K562 (cell line): ENCODE measurements at regions not wholly inside any gene's neighbourhood (a gene's known extent, or its start where the extent isn't known, plus 50 kb on each side); places are given as distances from the start of the nearest gene placed in this dataset.

Source experiments
- ATAC-seq: fragments of 200-7000 bp; cut with Tn5 transposase; 3 replicates; pipeline ENCODE4 v1.9.1; 2020; ENCODE audit warnings: moderate library complexity
- BruUV-seq: library from RNA; stranded (reverse); fragments of 400-500 nt; replicated peaks from 2 replicates; lab custom pipeline; 2021; lab: Mats Ljungman, UMichigan
- CTCF ChIA-PET: fragments of 300-600 bp; formaldehyde crosslinking; extraction: SDS; loops from one replicate; lab custom pipeline; 2021; ENCODE audit warnings: low intra/inter-chr PET ratio; lab: Yijun Ruan, JAX
- POLR2A ChIA-PET: fragments of 300-600, 350-650 bp; sonication (Branson Sonifier 250); formaldehyde crosslinking; extraction: SDS; loops from one replicate; lab custom pipeline; 2021; ENCODE audit warnings: antibody characterized with exemption, inconsistent platforms; lab: Yijun Ruan, JAX
- DNase-seq, 4 experiments: peaks; one replicate each; pipeline versions ENCODE4 v3.0.0 to v3.0.0-alpha.2; 2011 to 2018; ENCODE audit warnings: low spot score in 3 of 4, mixed read lengths in 3 of 4; ENCODE audit errors: extremely low read depth in 1 of 4
- FAIRE-seq: peaks from 2 replicates; lab custom pipeline; 2011; peaks lifted over from hg19 to GRCh38; lab: Jason Lieb, UNC
- H2AFZ ChIP-seq: 2 replicates; pipeline ENCODE4 v1.6.0; 2011; ENCODE audit warnings: low read depth, low read length, control low read depth, inconsistent platforms
- H3K27ac ChIP-seq: fragments of 200-600 bp; 3 replicates; pipeline ENCODE4 v1.8.0; 2011; ENCODE audit warnings: low read depth, mild to moderate bottlenecking, control low read depth, inconsistent platforms, low read length, moderate library complexity, mixed read lengths; ENCODE audit errors: extremely low read depth
- H3K27me3 ChIP-seq, 2 experiments: fragments of 300-600 bp in 1 of 2; 2 replicates in 1 of 2; 3 replicates in 1 of 2; pipeline versions ENCODE4 v1.6.0 to v1.8.0; 2011; ENCODE audit warnings: inconsistent platforms in 2 of 2, low read length in 2 of 2, mild to moderate bottlenecking in 1 of 2, mixed read lengths in 1 of 2, moderate library complexity in 1 of 2; ENCODE audit not compliant: control insufficient read depth in 2 of 2, insufficient read depth in 2 of 2
- H3K36me3 ChIP-seq: fragments of 300-600 bp; 3 replicates; pipeline ENCODE4 v1.8.0; 2011; ENCODE audit warnings: mild to moderate bottlenecking, low read length, inconsistent platforms; ENCODE audit not compliant: control insufficient read depth, insufficient read depth
- H3K4me1 ChIP-seq, 2 experiments: fragments of 200-600 bp in 1 of 2; replicated peaks in 1 of 2; 2 replicates in 1 of 2; 3 replicates in 1 of 2; pipeline versions ENCODE4 v1.5.1 to v1.8.0; 2011; ENCODE audit warnings: inconsistent platforms in 2 of 2, low read length in 2 of 2, mild to moderate bottlenecking in 1 of 2, mixed read lengths in 1 of 2, moderate library complexity in 1 of 2; ENCODE audit not compliant: control insufficient read depth in 2 of 2, insufficient read depth in 2 of 2
- H3K4me2 ChIP-seq: 2 replicates; pipeline ENCODE4 v1.6.1; 2011; ENCODE audit warnings: low read length, control low read depth, inconsistent platforms, mixed read lengths; ENCODE audit not compliant: insufficient read depth
- H3K4me3 ChIP-seq: fragments of 200-600 bp; sonication (generic), shearing (Covaris generic); 2 replicates; pipeline ENCODE4 v1.5.1; 2016; ENCODE audit warnings: control low read depth, inconsistent platforms
- H3K79me2 ChIP-seq: fragments of 200-600 bp; 3 replicates; pipeline ENCODE4 v1.8.0; 2011; ENCODE audit warnings: low read length, inconsistent platforms; ENCODE audit not compliant: control insufficient read depth, insufficient read depth
- H3K9ac ChIP-seq, 2 experiments: 2 replicates each; pipeline versions ENCODE4 v1.6.0 to v1.6.1; 2011; ENCODE audit warnings: low read depth in 2 of 2, low read length in 2 of 2, control low read depth in 1 of 2, inconsistent platforms in 1 of 2, mild to moderate bottlenecking in 1 of 2, mixed read lengths in 1 of 2; ENCODE audit not compliant: insufficient read depth in 1 of 2
- H3K9me1 ChIP-seq: one replicate; pipeline ENCODE4 v1.6.0; 2011; ENCODE audit warnings: inconsistent platforms, mild to moderate bottlenecking, low read length, moderate library complexity; ENCODE audit not compliant: control insufficient read depth, insufficient read depth
- H3K9me3 ChIP-seq: replicated peaks from 2 replicates; pipeline ENCODE4 v1.5.1; 2011; ENCODE audit warnings: low read depth, low read length, inconsistent platforms; ENCODE audit not compliant: control insufficient read depth, insufficient read depth
- H4K20me1 ChIP-seq: replicated peaks from 2 replicates; pipeline ENCODE4 v1.6.1; 2011; ENCODE audit warnings: low read length, inconsistent platforms, mixed read lengths; ENCODE audit not compliant: control insufficient read depth, insufficient read depth
- CLOCK ChIP-seq: fragments of 250-450 bp; sonication (Bioruptor Pico); IDR thresholded peaks from 2 replicates; pipeline ENCODE4 v1.4.0; 2020; ENCODE audit warnings: mild to moderate bottlenecking, moderate library complexity, borderline replicate concordance
- DACH1 ChIP-seq: fragments of 450-650 bp; IDR thresholded peaks from 2 replicates; pipeline ENCODE4 v1.6.1; 2018; ENCODE audit not compliant: partially characterized antibody
- DPF2 ChIP-seq: fragments of 450-650 bp; IDR thresholded peaks from 2 replicates; pipeline ENCODE4 v1.6.1; 2016
- GABPB1 ChIP-seq: sonication (generic); formaldehyde crosslinking; IDR thresholded peaks from 2 replicates; pipeline ENCODE4 v1.8.0; 2022; ENCODE audit warnings: mild to moderate bottlenecking, missing genetic modification reagents
- GTF2A2 ChIP-seq: IDR thresholded peaks from 2 replicates; pipeline ENCODE4 v1.6.1; 2016; ENCODE audit warnings: mild to moderate bottlenecking, missing genetic modification characterization, missing compliant biosample characterization
- NONO ChIP-seq, 2 experiments: fragments of 200-400 bp in 1 of 2; fragments of 450-650 bp in 1 of 2; formaldehyde crosslinking in 1 of 2; IDR thresholded peaks; 2 replicates each; pipeline ENCODE4 v1.6.1; 2017; ENCODE audit warnings: low read depth in 2 of 2, mild to moderate bottlenecking in 2 of 2, moderate library complexity in 2 of 2, low read length in 1 of 2
- PML ChIP-seq: IDR thresholded peaks from 2 replicates; pipeline ENCODE4 v1.6.1; 2012; ENCODE audit warnings: low read length, inconsistent platforms
- PYGO2 ChIP-seq: fragments of 450-650 bp; IDR thresholded peaks from 2 replicates; pipeline ENCODE4 v1.6.1; 2016; ENCODE audit warnings: mild to moderate bottlenecking, missing genetic modification characterization, moderate library complexity, missing compliant biosample characterization
- SIN3A ChIP-seq, 2 experiments: fragments of 150-350 bp in 1 of 2; IDR thresholded peaks; 2 replicates each; pipeline ENCODE4 v1.6.1; 2011 to 2016; ENCODE audit warnings: borderline replicate concordance in 2 of 2, low read depth in 2 of 2, low read length in 2 of 2, mild to moderate bottlenecking in 2 of 2, moderate library complexity in 2 of 2; ENCODE audit not compliant: control insufficient read depth in 1 of 2
- VEZF1 ChIP-seq: fragments of 200-800 bp; sonication (Bioruptor generic); IDR thresholded peaks from 2 replicates; pipeline ENCODE4 v1.6.1; 2017; ENCODE audit warnings: missing genetic modification characterization, missing compliant biosample characterization
- WGBS: fragments of 100-300 bp; shearing (Covaris generic); methylation state at CpG from one replicate; pipeline ENCODE4 v1.1.6; 2016; ENCODE audit warnings: low coverage, mixed read lengths; ENCODE audit not compliant: insufficient coverage; ENCODE audit errors: missing lambda C conversion rate; 5-methylcytosine and 5-hydroxymethylcytosine counted together
- in situ Hi-C: fragments of 300-500 bp; cut with MboI; formaldehyde crosslinking; loops from 4 replicates; pipeline ENCODE4 v1.15.0; 2018; ENCODE audit warnings: inconsistent platforms, mixed read lengths
- intact Hi-C: fragments of 100-400 bp; cut with micrococcal nuclease; formaldehyde crosslinking; loops from 2 replicates; pipeline ENCODE4 v1.14.2; 2022
- TF ChIP-seq, protein P1 (sequence below): fragments of 450-650 bp; IDR thresholded peaks from 2 replicates; pipeline ENCODE4 v1.6.1; 2017; ENCODE audit warnings: antibody characterized with exemption, mild to moderate bottlenecking

DNA sequence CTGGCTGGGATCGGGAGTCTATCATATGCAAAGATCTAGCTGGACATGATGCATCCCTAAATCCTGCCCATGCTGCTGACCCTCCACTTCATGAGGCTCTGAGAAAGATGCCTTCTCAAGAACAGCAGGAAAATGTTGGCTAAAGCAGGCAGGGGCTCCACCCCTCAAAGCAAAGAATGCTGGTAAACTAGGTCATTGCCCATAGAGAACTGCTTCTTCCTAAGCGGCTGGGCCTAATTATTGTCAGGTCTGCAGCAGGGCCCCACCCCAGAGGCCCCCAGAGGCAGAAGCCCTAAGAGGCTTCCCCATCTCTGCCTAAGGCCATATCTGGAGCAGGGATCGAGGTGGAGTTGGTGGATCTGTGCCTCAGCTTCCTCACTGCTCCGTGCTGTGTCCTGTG, 447.4 kb upstream of the PROK2 start (continued):
- TF ChIP-seq CLOCK (CRISPR knock-in tag), result no peak
- no peak for TF ChIP-seq PYGO2 (tag)

GRCh38 chr3:72231439-72232196, 446.7 kb upstream of the PROK2 start:
- ATAC-seq, result peak; percentile 80
- no peak overlapping the region for H3K9ac ChIP-seq
- peak overlapping the region; percentile 53; the same call in 1 of the 2 replicates for H2AFZ ChIP-seq
- 6% methylated on average over 10 of the region's 10 CpGs for WGBS
- BruUV-seq, result no TSS peak
- H3K27me3 ChIP-seq, result no peaks in the 10 kb centered on the region
- CTCF ChIA-PET, result no interaction called here
- DNase-seq, result peak in 2 of 4 experiments; percentile 25 to 44
- in situ Hi-C loops, result no loop called here
- no peak overlapping the region for H3K27ac ChIP-seq
- H3K36me3 ChIP-seq, result no peaks in the 10 kb centered on the region
- POLR2A ChIA-PET, result no interaction called here
- no peaks in the 10 kb centered on the region for H4K20me1 ChIP-seq
- intact Hi-C loops, result no loop called here
- H3K4me2 ChIP-seq, result peak overlapping the region; percentile 18; the same call in 1 of the 2 replicates
- H3K79me2 ChIP-seq, result no peaks in the 10 kb centered on the region
- H3K9me3 ChIP-seq, result no peaks in the 10 kb centered on the region
- peaks cover 0 to 15% of the 10 kb centered on the region in 2 experiments; a peak in 3 of 5 replicates for H3K4me1 ChIP-seq
- no peak overlapping the region for H3K4me3 ChIP-seq
- peak; percentile 72 for FAIRE-seq
- no peaks in the 10 kb centered on the region for H3K9me1 ChIP-seq
- TF ChIP-seq GABPB1 (CRISPR knock-in tag) (no peak), GTF2A2 (tag) (no peak), NONO (IDR thresholded peaks at IDR 0.05; ENCODE audit: low read depth in 2 of 2, low read length in 1 of 2) (no peak), PML (no peak), SIN3A (IDR thresholded peaks at IDR 0.05; ENCODE audit: borderline replicate concordance in 2 of 2, control insufficient read depth in 1 of 2, low read depth in 2 of 2, low read length in 2 of 2) (no peak), VEZF1 (no peak), DPF2 (0 out of 2 replicates have a peak, but pooled peaks have one; percentile 41), DACH1 (no peak)
- TF ChIP-seq, protein P1, sequence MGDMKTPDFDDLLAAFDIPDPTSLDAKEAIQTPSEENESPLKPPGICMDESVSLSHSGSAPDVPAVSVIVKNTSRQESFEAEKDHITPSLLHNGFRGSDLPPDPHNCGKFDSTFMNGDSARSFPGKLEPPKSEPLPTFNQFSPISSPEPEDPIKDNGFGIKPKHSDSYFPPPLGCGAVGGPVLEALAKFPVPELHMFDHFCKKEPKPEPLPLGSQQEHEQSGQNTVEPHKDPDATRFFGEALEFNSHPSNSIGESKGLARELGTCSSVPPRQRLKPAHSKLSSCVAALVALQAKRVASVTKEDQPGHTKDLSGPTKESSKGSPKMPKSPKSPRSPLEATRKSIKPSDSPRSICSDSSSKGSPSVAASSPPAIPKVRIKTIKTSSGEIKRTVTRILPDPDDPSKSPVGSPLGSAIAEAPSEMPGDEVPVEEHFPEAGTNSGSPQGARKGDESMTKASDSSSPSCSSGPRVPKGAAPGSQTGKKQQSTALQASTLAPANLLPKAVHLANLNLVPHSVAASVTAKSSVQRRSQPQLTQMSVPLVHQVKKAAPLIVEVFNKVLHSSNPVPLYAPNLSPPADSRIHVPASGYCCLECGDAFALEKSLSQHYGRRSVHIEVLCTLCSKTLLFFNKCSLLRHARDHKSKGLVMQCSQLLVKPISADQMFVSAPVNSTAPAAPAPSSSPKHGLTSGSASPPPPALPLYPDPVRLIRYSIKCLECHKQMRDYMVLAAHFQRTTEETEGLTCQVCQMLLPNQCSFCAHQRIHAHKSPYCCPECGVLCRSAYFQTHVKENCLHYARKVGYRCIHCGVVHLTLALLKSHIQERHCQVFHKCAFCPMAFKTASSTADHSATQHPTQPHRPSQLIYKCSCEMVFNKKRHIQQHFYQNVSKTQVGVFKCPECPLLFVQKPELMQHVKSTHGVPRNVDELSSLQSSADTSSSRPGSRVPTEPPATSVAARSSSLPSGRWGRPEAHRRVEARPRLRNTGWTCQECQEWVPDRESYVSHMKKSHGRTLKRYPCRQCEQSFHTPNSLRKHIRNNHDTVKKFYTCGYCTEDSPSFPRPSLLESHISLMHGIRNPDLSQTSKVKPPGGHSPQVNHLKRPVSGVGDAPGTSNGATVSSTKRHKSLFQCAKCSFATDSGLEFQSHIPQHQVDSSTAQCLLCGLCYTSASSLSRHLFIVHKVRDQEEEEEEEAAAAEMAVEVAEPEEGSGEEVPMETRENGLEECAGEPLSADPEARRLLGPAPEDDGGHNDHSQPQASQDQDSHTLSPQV, result peak; percentile 36; the same call in 1 of the 2 replicates
